Caco-2 (cell line): ENCODE measurements at regions not wholly inside any gene's neighbourhood (a gene's known extent, or its start where the extent isn't known, plus 50 kb on each side); places are given as distances from the start of the nearest gene placed in this dataset.

ENCODE experiments used
- BruUV-seq: library from RNA; stranded (reverse); fragments of 400-500 nt; replicated peaks from 2 replicates; lab custom pipeline; 2021; lab: Mats Ljungman, UMichigan
- CTCF ChIA-PET: fragments of 300-600 bp; sonication (Branson Sonifier 250); formaldehyde crosslinking; loops from one replicate; lab custom pipeline; 2022; ENCODE audit warnings: antibody characterized with exemption; lab: Charles Lee
- POLR2A ChIA-PET: fragments of 300-600 bp; sonication (Branson Sonifier 250); formaldehyde crosslinking; loops from one replicate; lab custom pipeline; 2022; ENCODE audit warnings: antibody characterized with exemption; lab: Charles Lee
- DNase-seq, 2 experiments: peaks; one replicate each; pipeline versions ENCODE4 v3.0.0 to v3.0.0-alpha.2; 2020 to 2022
- H3K27me3 ChIP-seq: replicated peaks from 2 replicates; pipeline ENCODE4 v1.6.0; 2011; ENCODE audit warnings: low read length; ENCODE audit not compliant: control insufficient read depth, insufficient read depth
- H3K36me3 ChIP-seq: 2 replicates; pipeline ENCODE4 v1.5.1; 2011; ENCODE audit warnings: low read length; ENCODE audit not compliant: control insufficient read depth, insufficient read depth
- H3K4me1 ChIP-seq: fragments of 250-450 bp; sonication (Bioruptor Pico); 2 replicates; pipeline ENCODE4 v1.5.1; 2020; ENCODE audit warnings: mild to moderate bottlenecking
- H3K4me3 ChIP-seq: 2 replicates; pipeline ENCODE4 v1.5.1; 2011; ENCODE audit warnings: low read depth, mild to moderate bottlenecking, control low read depth, low read length
- H3K9me3 ChIP-seq: fragments of 250-450 bp; sonication (Bioruptor Pico); 2 replicates; pipeline ENCODE4 v1.5.1; 2020; ENCODE audit warnings: mild to moderate bottlenecking, moderate library complexity
- H3K27ac Mint-ChIP-seq: one replicate; pipeline ENCODE4 v1.8.0; 2022; ENCODE audit warnings: mixed read lengths; ENCODE audit not compliant: unreplicated experiment
- H3K27me3 Mint-ChIP-seq: one replicate; pipeline ENCODE4 v1.8.0; 2022; ENCODE audit warnings: mixed read lengths; ENCODE audit not compliant: insufficient read depth, unreplicated experiment
- H3K36me3 Mint-ChIP-seq: one replicate; pipeline ENCODE4 v1.8.0; 2022; ENCODE audit warnings: mild to moderate bottlenecking, mixed read lengths; ENCODE audit not compliant: insufficient read depth, unreplicated experiment
- H3K4me1 Mint-ChIP-seq: one replicate; pipeline ENCODE4 v1.8.0; 2022; ENCODE audit warnings: low read depth, mixed read lengths; ENCODE audit not compliant: unreplicated experiment
- H3K4me3 Mint-ChIP-seq: one replicate; pipeline ENCODE4 v1.8.0; 2022; ENCODE audit warnings: mild to moderate bottlenecking, moderate library complexity, mixed read lengths; ENCODE audit not compliant: unreplicated experiment
- H3K9me3 Mint-ChIP-seq: one replicate; pipeline ENCODE4 v1.8.0; 2022; ENCODE audit warnings: mixed read lengths; ENCODE audit not compliant: unreplicated experiment
- CTCF ChIP-seq, 2 experiments: fragments of 200-600 bp in 1 of 2; IDR thresholded peaks; 1 replicate in 1 of 2; 2 replicates in 1 of 2; pipeline versions ENCODE4 v1.5.1 to v1.8.0; 2011 to 2022; ENCODE audit warnings: antibody characterized with exemption in 1 of 2, control low read depth in 1 of 2, inconsistent platforms in 1 of 2, low read depth in 1 of 2, low read length in 1 of 2, mild to moderate bottlenecking in 1 of 2, moderate library complexity in 1 of 2; ENCODE audit not compliant: insufficient read depth in 1 of 2, severe bottlenecking in 1 of 2, unreplicated experiment in 1 of 2
- intact Hi-C: fragments of 100-400 bp; cut with micrococcal nuclease; formaldehyde crosslinking; loops from one replicate; pipeline ENCODE4 v1.10.0; 2022; ENCODE audit not compliant: unreplicated experiment

- no peaks in the 10 kb centered on the region for H3K9me3 ChIP-seq
- H3K4me1 Mint-ChIP-seq: no peaks in the 10 kb centered on the region
- no peaks in the 10 kb centered on the region for H3K4me1 ChIP-seq
- no peak for TF ChIP-seq CTCF (IDR thresholded peaks at IDR 0.05; ENCODE audit: insufficient read depth in 1 of 2, low read depth in 1 of 2, low read length in 1 of 2, severe bottlenecking in 1 of 2, unreplicated experiment in 1 of 2)
- H3K36me3 ChIP-seq: no peaks in the 10 kb centered on the region
- ChIA-PET CTCF (no interaction called here), POLR2A (no interaction called here)
- intact Hi-C loops: no loop called here
- H3K27me3 Mint-ChIP-seq: no peaks in the 10 kb centered on the region
- no peaks in the 10 kb centered on the region for H3K36me3 Mint-ChIP-seq
- H3K4me3 ChIP-seq: no peak overlapping the region
- no peaks in the 10 kb centered on the region for H3K27me3 ChIP-seq
- BruUV-seq: no TSS peak
- no peak overlapping the region for H3K27ac Mint-ChIP-seq
- no peaks in the 10 kb centered on the region for H3K9me3 Mint-ChIP-seq
- DNase-seq: no peak
- no peak overlapping the region for H3K4me3 Mint-ChIP-seq
Measured at GRCh38 chr16:60329108-60329507, 1595.0 kb upstream of the GOT2 start.

- Histone ChIP-seq H3K9me3 (no peaks in the 10 kb centered on the region), H3K4me3 (no peak overlapping the region), H3K36me3 (no peaks in the 10 kb centered on the region), H3K27me3 (no peaks in the 10 kb centered on the region), H3K4me1 (no peaks in the 10 kb centered on the region)
- Mint-ChIP-seq H3K4me3 (no peak overlapping the region), H3K36me3 (no peaks in the 10 kb centered on the region), H3K9me3 (no peaks in the 10 kb centered on the region), H3K4me1 (no peaks in the 10 kb centered on the region), H3K27me3 (no peaks in the 10 kb centered on the region), H3K27ac (no peak overlapping the region)
- no TSS peak for BruUV-seq
- intact Hi-C loops: no loop called here
- no peak for DNase-seq
- ChIA-PET CTCF (no interaction called here), POLR2A (no interaction called here)
- no peak for TF ChIP-seq CTCF (IDR thresholded peaks at IDR 0.05; ENCODE audit: insufficient read depth in 1 of 2, low read depth in 1 of 2, low read length in 1 of 2, severe bottlenecking in 1 of 2, unreplicated experiment in 1 of 2)
Measured at GRCh38 chr16:60328152-60328551, 1594.0 kb upstream of the GOT2 start.

GRCh38 chr16:60318486-60318885 lies 1584.4 kb upstream of the GOT2 start:
- no peaks in the 10 kb centered on the region for H3K9me3 ChIP-seq
- Mint-ChIP-seq H3K36me3 (no peaks in the 10 kb centered on the region), H3K9me3 (no peaks in the 10 kb centered on the region), H3K4me1 (no peaks in the 10 kb centered on the region), H3K27me3 (peaks cover 7% of the 10 kb centered on the region), H3K4me3 (no peak overlapping the region), H3K27ac (no peak overlapping the region)
- no peak for DNase-seq
- CTCF ChIA-PET: no interaction called here
- no peaks in the 10 kb centered on the region for H3K4me1 ChIP-seq
- no peaks in the 10 kb centered on the region for H3K27me3 ChIP-seq
- TF ChIP-seq CTCF (IDR thresholded peaks at IDR 0.05; ENCODE audit: insufficient read depth in 1 of 2, low read depth in 1 of 2, low read length in 1 of 2, severe bottlenecking in 1 of 2, unreplicated experiment in 1 of 2): no peak
- BruUV-seq: no TSS peak
- POLR2A ChIA-PET: no interaction called here
- H3K4me3 ChIP-seq: no peak overlapping the region
- no peaks in the 10 kb centered on the region for H3K36me3 ChIP-seq
- intact Hi-C loops: no loop called here
